GM18498 (cell line): ENCODE measurements at regions not wholly inside any gene's neighbourhood (a gene's known extent, or its start where the extent isn't known, plus 50 kb on each side); places are given as distances from the start of the nearest gene placed in this dataset.

ENCODE experiments used
- ATAC-seq: cut with Tn5 transposase; IDR thresholded peaks from one replicate; pipeline ENCODE4 v1.9.1; 2021; ENCODE audit warnings: mild to moderate bottlenecking, moderate library complexity; ENCODE audit not compliant: unreplicated experiment

GRCh38 chr7:96495751-96496216 lies 173.9 kb upstream of the SLC25A13 start:
- ATAC-seq: peak; percentile 60

- no peak for ATAC-seq
Observed at GRCh38 chr7:96486681-96487080, 164.8 kb upstream of the SLC25A13 start.

GRCh38 chr7:96484845-96485244 lies 162.9 kb upstream of the SLC25A13 start:
- ATAC-seq: no peak

- no peak for ATAC-seq
Observed at GRCh38 chr7:96484091-96484490, 162.2 kb upstream of the SLC25A13 start.

- no peak for ATAC-seq
Observed at GRCh38 chr7:96481796-96482195, 159.9 kb upstream of the SLC25A13 start.

- ATAC-seq: no peak
Observed at GRCh38 chr7:96479015-96479645, 157.2 kb upstream of the SLC25A13 start.

GRCh38 chr7:96471606-96472005 lies 149.7 kb upstream of the SLC25A13 start:
- ATAC-seq: no peak

- no peak for ATAC-seq
Observed at GRCh38 chr7:96452146-96452545, 130.2 kb upstream of the SLC25A13 start.

GRCh38 chr7:96449094-96449493 lies 127.2 kb upstream of the SLC25A13 start:
- ATAC-seq: no peak

GRCh38 chr7:96447109-96447645 lies 125.3 kb upstream of the SLC25A13 start:
- ATAC-seq: no peak

GRCh38 chr7:96441436-96442084 lies 119.7 kb upstream of the SLC25A13 start:
- no peak for ATAC-seq

- no peak for ATAC-seq
Observed at GRCh38 chr7:96440328-96440727, 118.4 kb upstream of the SLC25A13 start.

GRCh38 chr7:96436880-96437279 lies 115.0 kb upstream of the SLC25A13 start:
- ATAC-seq: no peak

GRCh38 chr7:96430356-96430755 lies 108.5 kb upstream of the SLC25A13 start:
- no peak for ATAC-seq

GRCh38 chr7:96427143-96427542 lies 105.2 kb upstream of the SLC25A13 start:
- no peak for ATAC-seq

- ATAC-seq: no peak
Observed at GRCh38 chr7:96426685-96427084, 104.8 kb upstream of the SLC25A13 start.

GRCh38 chr7:96426027-96426426 lies 104.1 kb upstream of the SLC25A13 start:
- no peak for ATAC-seq

GRCh38 chr7:96424411-96424810 lies 102.5 kb upstream of the SLC25A13 start:
- ATAC-seq: no peak

GRCh38 chr7:96422388-96422787 lies 100.5 kb upstream of the SLC25A13 start:
- no peak for ATAC-seq

- no peak for ATAC-seq
Observed at GRCh38 chr7:96418581-96418980, 96.7 kb upstream of the SLC25A13 start.

GRCh38 chr7:96417784-96418183 lies 95.9 kb upstream of the SLC25A13 start:
- ATAC-seq: no peak

GRCh38 chr7:96416599-96416998 lies 94.7 kb upstream of the SLC25A13 start:
- ATAC-seq: no peak
